ENCODE measurements at regions not wholly inside any gene's neighbourhood (a gene's known extent, or its start where the extent isn't known, plus 50 kb on each side); places are given as distances from the start of the nearest gene placed in this dataset.

DNA sequence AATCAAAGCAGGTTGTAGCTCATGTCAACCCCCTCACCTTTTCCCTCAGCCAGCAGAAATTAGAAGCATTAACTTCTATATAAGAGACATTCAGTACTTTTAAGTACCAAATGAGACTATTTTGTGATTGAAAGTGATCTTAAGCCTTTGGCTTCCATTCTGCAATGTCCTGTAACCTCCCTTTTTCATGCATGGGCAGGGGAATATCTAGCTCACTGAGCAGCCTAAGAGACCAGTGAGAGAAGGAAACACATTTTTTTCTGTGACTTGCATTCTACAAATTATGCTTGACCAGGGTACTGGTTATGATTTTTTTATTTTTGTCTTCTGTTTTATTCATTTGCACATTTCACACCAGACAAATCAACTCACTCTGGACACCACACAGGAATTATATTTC, 369.6 kb downstream of the KCTD12 start:
- DNase-seq (ENCODE audit: low spot score), result no peak

DNA sequence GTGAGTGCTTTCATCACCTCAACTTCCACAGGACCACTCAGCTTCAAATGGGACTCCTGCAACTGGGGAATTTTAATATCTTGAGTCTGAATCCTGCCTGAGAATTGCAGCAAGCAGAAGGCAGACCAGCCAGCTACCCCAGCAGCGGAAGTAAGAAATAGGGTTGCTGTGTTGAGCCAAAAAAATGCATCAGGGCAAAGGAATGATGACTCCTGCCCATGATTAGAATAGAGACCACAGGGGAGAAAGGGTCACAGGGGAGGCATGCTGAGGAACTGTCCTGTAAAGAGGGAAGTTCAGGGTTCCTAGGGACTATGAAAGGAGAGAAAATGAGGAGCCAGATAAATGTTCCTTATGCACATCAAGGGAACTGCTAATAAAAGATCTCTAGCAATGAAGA, 370.2 kb downstream of the KCTD12 start:
- DNase-seq (ENCODE audit: low spot score), result no peak

DNA sequence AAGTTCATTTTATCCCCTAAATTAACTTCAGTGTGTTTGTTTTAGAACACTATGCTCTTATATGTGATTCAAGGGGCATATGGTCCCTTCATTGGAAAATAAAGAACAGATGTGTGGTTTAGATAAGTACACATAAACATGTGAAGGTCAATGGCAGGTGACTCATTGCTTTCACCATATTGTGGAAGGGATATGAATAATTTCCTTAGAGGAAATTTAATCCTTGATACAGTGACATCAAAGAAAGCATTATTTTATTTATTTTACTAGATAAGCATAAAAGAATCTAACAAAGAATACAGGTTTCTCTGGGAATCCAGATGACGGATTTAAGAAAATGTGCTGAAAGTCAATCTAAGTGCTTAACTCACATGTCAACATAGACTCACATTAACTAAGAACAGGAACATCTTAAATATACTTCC, 373.5 kb downstream of the KCTD12 start:
- no peak for DNase-seq (ENCODE audit: low spot score)

DNA sequence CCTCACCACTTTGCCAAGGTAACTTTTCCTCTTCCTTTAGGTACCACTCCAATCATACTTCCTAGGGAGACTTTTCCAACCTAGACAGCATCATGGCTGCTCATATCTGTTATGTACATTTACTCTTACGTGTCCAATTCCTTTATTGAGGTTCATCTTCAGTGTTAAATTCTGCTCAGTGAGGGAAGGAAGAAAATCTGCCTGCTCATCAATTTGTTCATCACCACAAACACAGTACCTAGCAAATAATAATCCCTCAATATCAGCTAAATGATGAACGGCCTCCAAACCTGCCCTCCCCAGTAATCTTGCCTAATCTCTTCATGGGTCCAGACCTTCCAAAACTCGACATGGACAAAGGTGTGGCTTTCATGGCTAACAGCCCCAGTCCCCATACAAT, 380.8 kb downstream of the KCTD12 start:
- DNase-seq (ENCODE audit: low spot score), result no peak

DNA sequence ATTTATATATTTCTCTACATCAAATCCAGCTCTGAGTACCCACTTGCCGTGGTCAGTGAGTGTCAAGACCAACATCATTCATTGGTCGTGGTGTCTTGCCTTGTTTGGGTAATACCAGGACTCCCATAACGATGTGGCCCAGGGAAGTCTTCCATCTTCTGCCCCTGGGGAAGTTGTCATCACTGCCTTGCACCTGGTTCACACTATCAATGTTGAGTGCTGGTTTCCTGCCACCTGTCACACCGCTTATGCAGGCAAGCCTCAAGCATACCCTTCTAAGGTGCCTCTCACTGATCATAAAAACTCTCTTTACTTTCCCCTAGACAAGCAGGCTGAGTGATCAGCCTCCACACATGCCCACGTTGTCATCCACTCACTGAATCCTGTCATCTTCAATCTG, 382.4 kb downstream of the KCTD12 start:
- DNase-seq (ENCODE audit: low spot score), result no peak

DNA sequence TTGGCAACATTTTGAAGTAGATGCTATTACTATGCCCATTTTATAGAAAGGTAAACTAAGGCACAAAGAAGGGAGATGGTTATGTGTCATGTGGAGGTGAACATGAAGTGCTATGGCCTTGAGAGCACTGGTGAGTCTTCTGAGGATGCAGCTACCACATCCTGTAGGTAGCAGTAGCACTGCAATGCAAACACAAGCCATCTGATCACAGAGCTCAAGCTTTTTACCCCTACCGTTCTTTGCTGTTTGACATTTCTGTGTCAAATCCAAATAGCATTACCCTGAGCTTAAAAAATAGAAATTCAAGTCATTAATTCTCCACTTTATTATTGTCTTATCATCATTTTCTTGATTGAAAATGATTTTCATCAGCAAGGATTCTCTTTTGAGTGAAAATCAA, 382.9 kb downstream of the KCTD12 start:
- no peak for DNase-seq (ENCODE audit: low spot score)

DNA sequence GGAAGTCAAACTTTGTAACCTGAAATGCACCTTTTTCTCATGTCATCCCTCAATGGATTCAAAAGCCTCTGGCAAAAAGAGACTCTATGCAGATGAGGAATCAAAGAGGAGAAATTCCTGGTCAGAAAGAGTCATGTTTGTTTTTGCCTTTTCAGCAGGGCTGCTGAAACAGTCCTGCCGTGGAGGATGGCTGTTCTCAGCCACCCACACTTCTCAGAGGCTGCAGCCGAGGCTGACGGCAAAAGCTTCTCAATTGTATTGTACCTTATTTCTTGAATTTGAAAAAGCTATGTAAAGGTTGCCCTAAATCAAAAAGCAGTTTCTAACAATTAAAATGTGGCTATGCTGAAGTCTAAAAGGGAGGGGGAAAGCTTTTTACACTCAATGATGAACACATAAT, 385.3 kb downstream of the KCTD12 start:
- DNase-seq (ENCODE audit: low spot score), result no peak

DNA sequence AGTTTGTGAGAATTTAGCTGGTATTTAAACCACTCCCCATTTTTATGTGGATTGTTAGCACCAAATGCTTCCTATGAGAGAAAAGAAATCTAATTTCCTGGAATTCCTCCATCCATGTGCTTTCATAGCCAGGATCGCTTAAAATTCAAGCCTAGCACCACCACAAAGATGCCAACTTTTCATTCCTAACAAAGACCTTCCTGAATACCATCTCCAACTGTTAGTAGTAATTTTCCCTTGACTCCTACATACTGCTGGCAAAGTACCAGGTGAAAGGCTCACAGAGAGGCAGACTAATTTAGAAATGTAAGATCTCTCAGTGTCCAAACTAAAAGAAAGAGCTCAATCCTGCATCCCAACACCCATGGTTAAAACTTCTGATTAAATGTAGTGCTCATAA, 386.3 kb downstream of the KCTD12 start:
- peak; percentile 53 for DNase-seq (ENCODE audit: low spot score)

DNA sequence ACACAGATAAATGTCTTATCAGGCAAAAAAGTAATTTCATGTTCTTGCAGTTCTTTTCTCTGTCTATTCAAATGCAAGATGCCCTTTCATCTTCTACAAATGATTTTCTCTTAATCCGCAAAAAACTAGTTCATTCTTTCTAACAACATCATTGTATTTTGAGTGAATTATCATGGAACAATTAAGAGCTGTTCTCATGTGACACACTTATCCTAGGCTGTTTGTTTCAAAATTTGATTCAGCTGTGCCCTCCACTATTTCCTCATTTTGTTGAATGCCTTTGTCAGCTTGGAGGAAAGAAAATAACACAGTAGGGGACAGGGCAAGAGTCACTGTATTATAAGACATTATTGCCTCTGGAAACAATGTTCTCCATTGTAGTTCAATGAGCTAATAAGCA, 396.9 kb downstream of the KCTD12 start:
- no peak for DNase-seq (ENCODE audit: low spot score)

DNA sequence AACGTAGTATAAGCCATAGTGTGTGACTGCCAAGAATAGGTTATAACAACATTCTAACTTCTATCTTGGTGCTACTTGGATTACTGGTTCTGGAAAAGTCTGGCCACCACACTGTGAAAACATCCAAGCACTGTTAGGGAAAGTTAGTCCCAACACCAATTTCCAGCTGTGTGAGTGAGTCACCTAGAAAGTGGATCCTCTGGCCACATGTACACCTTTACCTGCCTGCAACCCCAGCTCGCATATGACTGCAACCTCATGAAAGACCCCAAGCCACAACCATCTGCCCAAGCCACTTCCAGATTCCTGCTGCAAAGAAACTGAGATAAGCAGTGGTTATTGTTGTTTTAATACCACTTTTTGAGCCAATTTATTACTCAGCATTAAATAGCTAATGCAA, 404.5 kb downstream of the KCTD12 start:
- no peak for DNase-seq (ENCODE audit: low spot score)

DNA sequence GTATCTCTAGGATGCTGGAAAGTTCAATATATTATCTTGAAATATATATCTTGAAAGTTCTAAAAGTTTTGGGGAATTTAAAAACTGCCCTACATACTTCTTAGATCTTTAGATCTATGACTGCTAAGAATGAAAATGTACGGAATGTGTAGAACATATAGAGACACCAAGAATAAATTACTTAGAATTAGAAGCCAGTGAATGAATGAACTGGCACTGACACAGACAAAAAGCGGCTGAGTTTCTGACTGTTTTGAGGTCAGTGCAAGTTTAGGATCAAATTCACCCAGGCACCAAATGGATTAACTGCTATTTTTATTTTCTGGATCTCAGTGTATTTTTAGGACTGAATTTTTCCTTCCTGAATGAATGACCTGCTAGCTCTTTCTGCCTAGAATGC, 411.2 kb downstream of the KCTD12 start:
- DNase-seq (ENCODE audit: low spot score), result no peak

DNA sequence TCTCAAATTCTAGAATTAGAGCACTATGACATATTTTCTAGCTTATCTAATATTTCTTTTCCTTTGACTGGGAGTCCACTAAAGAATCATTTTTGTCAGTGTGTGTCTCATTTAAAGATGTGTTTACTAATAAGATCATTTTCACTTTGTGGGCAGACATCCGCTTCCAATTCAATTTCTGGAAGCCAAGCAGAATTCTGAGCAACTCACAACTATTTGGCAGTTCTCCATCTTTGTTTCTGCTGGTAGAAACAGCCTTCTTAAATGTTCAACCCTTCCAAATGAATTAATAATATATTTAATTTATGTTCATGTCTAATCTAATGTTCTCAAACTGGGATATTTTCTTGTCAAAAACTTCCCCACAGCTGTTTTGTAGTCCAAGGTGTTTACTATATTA, 411.8 kb downstream of the KCTD12 start:
- no peak for DNase-seq (ENCODE audit: low spot score)

DNA sequence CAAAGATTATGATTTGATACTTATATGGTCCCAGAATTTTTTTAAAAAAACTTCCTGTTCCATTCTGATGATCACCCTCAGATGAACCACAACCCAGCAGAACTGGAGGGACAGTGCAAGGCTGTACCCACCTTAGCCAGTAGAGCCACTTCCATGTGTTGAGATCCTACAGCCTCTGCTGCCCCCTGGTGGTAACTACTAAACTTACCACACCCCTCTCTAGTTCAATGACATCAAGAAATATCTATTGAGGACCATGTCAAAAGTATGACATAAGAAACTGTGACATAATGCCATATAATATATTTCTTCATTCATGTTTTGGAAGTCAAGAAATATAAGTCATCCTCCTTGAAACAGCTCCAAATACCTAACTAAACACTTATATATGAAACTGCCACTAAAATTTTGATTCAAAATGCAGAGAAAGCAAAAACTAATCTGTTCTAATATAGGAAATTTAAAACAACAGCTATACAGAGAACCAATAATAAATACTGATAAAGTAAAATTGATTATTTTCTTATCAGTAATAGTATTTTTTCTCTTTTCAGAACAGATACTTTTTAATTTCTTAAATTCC, 412.6 kb downstream of the KCTD12 start:
- peak; percentile 89 for DNase-seq (ENCODE audit: low spot score)

DNA sequence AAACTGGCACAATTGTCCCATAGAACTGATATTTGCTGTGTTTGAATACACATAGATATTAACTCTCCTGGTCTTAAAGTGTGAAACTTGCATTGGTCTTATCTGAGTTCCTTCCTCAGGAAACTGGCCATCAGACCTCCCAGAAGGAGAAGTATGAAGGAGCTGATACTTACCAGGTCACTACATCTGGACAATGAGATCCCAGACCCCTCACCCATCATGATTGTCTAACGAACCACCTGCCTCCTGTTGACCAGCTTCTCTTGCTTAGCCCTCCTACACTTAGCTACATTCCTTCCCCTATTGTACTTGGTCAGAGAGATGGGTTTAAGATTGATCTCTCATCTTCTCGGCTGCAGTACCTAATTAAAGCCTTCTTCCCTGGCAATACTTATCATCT, 413.3 kb downstream of the KCTD12 start:
- DNase-seq (ENCODE audit: low spot score), result no peak

DNA sequence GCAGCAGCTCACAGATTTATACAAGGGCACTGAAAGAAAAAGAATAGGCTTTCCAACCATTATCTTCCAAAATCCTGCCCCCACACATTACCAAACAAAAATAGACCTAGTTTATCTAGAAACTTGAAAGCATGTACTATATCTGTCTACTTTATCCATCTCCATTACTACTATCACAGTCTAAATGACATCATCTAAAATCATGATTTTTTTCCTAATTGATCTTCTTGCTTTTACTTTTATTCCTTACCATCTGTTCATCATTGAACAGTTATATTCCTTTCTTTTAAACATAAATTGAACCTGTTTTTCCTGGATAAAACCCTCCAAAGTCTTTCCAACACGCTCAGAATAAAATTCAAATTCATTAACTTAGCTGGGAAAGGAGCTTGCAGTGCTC, 414.7 kb downstream of the KCTD12 start:
- no peak for DNase-seq (ENCODE audit: low spot score)

DNA sequence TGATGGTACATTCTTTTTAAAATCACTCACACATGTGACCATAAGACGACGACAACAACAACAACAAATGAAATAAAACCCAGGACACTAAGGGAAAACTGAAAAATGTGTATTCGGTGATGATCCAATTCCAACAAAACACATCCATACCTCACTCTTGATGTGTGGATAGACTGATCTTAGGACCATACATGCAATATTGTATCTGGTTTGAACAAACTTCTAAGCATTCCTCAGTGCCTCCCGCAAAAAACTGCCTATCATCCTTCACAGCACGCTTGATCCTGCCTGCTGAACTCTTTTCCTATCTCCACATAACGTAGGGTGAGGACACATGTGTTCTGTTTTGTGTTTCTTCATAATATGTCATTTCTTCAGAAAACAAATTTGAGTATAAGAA, 415.2 kb downstream of the KCTD12 start:
- DNase-seq (ENCODE audit: low spot score), result no peak

DNA sequence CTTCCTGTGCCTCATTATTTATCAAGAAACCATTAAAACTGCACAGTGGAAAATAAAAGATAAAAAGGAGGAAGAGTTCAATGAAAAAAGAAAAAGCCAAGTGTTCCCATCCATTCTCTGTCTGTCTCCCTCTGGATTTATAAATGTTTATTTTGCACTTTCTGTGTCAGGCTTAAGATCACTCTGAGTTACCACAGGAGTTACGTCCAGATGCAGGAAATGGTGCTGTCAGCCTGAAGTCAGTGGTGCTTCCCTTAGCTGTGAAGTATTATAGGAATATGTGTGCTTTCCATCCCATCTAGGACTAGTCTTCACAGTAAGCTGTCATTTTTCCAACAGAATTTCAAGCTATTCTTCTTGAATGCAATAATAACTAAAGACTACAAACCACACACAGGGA, 420.2 kb downstream of the KCTD12 start:
- DNase-seq (ENCODE audit: low spot score), result no peak

DNA sequence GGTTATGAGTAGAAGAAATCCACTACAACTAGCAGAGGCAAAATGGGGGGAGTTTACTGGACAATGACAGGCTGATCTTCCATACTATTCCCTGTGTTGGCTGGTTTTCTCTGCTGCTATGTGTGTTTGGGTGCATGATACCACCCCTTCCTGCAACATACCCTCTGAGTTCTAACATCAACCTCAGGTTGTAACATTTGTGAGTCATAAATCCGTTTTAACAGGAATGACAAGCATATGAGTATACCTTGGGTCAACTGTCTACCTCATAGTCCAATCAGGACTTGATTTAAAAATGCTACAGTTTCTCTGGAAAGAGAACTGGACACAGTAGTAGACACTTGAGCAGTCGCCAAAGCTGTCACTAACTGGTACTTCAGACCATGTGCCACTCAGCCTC, 422.9 kb downstream of the KCTD12 start:
- DNase-seq (ENCODE audit: low spot score), result no peak

DNA sequence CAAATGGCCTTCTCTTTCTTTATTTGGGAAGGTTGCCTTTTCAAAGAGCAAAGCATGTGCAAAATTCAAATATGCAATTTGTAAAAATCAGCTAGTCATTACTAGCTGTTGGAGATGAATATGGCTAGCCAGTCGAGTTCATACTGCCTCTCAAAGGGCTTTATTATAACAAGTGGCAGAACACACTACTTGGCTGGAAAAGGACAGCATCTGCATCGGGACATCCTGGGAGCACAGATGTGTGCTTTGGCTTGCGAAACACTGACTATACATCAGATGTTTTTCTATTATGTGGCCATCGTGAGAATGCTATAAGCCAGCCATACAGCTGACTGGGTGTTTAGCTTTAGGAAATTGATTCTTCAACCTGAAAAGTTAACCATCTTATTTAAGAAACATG, 424.2 kb downstream of the KCTD12 start:
- no peak for DNase-seq (ENCODE audit: low spot score)

DNA sequence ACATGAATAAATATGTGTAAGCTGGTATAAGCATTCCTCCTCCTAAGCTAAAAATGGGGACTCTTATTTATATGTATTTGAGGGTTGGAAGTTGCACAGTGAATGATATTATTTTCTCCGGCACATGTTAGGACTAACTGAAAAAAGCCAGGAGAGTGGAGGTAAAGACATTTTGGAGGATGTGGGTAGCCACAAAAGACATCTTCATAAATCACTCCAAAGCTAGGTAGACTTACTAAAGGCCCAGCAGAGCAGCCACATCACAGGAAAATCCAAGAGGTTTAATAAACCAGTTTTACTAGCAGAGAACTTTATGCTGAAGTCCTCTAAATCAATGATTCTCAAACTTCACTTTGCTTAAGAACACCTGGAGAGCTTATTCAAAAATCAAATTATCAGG, 424.7 kb downstream of the KCTD12 start:
- no peak for DNase-seq (ENCODE audit: low spot score)

DNA sequence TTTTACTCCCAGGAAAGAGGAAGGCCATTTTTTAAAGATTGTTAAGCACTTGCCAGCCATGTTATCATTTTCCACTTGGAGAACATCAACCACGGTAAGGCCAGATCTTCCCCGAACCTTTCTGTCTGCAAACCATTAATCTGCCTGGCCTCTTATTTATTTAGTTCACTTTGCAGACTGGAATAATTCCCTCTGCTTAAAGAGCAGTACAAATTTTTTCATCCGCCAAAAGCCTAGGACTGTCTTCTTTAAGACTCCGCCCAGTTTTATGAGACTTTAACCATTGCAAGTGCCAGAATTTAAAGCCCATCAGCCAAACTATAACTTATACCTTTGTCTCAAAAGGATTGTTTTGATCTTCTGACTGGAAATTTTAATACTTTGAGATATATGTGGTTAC, 426.3 kb downstream of the KCTD12 start:
- no peak for DNase-seq (ENCODE audit: low spot score)

DNA sequence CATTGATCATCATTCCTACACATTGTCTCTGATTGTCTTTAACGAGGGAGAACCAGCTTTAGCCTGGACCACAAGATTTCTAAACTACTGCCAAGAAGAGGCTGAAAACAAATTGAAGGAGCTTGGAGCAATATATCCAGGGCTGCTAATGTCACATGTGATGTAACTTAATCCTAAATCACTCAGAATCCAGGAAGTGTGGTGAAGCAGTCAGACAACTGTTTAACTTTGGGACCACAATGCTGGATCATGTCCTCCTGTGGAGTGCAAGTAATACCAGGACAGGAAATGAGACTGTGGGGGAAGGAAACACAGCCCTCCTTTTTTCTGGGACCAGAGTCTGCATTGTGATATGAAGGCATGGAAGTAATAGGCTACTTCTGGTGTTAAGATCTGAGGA, 430.2 kb downstream of the KCTD12 start:
- no peak for DNase-seq (ENCODE audit: low spot score)

DNA sequence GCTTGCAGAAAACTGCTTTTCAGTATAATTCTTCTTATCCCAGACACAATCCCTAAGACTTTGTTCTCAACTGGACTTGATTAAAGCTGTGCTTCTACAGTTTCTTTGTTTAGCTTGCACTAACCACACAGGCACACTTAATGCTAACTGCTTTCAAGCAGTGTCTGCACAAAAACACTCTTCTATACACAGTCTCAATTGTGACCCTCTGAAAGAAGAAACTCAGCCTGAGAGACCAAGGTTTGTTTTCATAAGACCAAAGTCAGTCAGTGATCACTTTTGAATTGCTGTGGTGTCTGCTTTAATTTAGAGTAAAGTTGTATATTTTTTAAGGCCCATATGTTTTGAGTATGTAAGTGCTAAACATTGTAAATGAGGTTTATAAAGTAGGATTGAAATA, 431.2 kb downstream of the KCTD12 start:
- no peak for DNase-seq (ENCODE audit: low spot score)

DNA sequence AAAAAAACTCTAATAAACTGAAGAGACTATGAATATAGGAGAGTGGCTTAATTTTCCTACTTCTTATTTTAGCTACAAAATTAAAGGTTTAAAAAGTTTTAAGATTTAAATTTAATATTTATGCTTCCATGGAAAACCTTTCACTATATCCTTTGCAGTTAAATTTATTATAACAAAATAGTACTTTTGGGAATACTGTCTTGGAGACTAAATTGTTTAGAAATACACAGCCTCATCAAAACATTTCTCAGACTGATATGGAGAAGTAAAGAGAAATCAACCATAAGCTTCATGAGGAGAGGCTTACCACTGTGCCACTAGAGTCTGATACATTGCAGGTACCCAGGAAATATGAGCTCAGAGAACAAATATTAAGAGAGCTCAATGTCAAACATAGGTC, 436.5 kb downstream of the KCTD12 start:
- DNase-seq (ENCODE audit: low spot score), result no peak

DNA sequence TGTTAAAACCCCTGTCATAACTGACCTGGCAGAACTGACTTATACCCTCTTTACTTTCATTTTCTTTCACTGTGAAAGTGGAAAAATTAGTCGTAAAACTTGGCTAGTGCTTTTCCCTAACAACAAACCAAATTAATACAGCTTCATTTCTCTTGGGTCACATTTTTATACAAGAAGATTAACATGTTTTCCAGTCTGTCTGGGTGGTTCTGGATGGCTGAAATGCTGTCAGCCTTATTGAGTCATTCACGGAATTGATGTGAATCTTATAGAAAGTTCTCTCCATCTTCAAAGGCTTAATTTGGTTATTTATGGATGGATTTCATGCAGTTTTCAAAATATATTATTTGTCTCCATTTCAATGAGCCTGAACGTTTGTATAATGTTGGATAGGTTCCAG, 440.0 kb downstream of the KCTD12 start:
- DNase-seq (ENCODE audit: low spot score), result no peak

All from Ammon's horn (tissue), 1 donor.